ENCODE measurements at regions not wholly inside any gene's neighbourhood (a gene's known extent, or its start where the extent isn't known, plus 50 kb on each side); places are given as distances from the start of the nearest gene placed in this dataset.

GRCh38 chr15:31435261-31435911 lies 108.8 kb downstream of the KLF13 start:
- no peak for DNase-seq
- Mint-ChIP-seq H3K4me1 (peaks cover 64% of the 10 kb centered on the region), H3K9me3 (no peaks in the 10 kb centered on the region), H3K4me3 (peak overlapping the region; percentile 80), H3K36me3 (ENCODE audit: low read depth) (no peaks in the 10 kb centered on the region), H3K27me3 (no peaks in the 10 kb centered on the region), H3K27ac (peak overlapping the region; percentile 91)
- POLR2A ChIA-PET: interaction anchor here (0.6 to 5.8 kb wide), 31 partner anchors 9 to 643 kb away, joined by 3 to 125 read pairs (median 5); partner anchors contain the start of gene KLF13
- intact Hi-C loops (cut with micrococcal nuclease): loop anchor here (1.0 to 2.0 kb wide), 11 partner anchors 39 to 235 kb away; partner anchors contain the start of gene KLF13
- TF ChIP-seq CTCF (IDR thresholded peaks at IDR 0.05): no peak
- peak; percentile 66 for ATAC-seq (ENCODE audit: low read depth)
- CTCF ChIA-PET: interaction anchor here (0.6 to 9.2 kb wide), 32 partner anchors 9 to 306 kb away, joined by 3 to 226 read pairs (median 4); partner anchors contain the start of gene KLF13

- no peak for TF ChIP-seq CTCF (IDR thresholded peaks at IDR 0.05)
- intact Hi-C loops (cut with micrococcal nuclease): loop anchor here (1.0 to 2.0 kb wide), 11 partner anchors 38 to 236 kb away; partner anchors contain the start of gene KLF13
- ChIA-PET CTCF (interaction anchor here (0.6 to 9.2 kb wide), 18 partner anchors 8 to 235 kb away, joined by 3 to 226 read pairs (median 7); partner anchors contain the start of gene KLF13), POLR2A (interaction anchor here (1.0 to 5.8 kb wide), 18 partner anchors 23 to 221 kb away, joined by 3 to 125 read pairs (median 16); partner anchors contain the start of gene KLF13)
- Mint-ChIP-seq H3K27me3 (no peaks in the 10 kb centered on the region), H3K4me1 (peaks cover 67% of the 10 kb centered on the region), H3K4me3 (peak overlapping the region; percentile 80), H3K36me3 (ENCODE audit: low read depth) (no peaks in the 10 kb centered on the region), H3K9me3 (no peaks in the 10 kb centered on the region), H3K27ac (peak overlapping the region; percentile 91)
- no peak for DNase-seq
- no peak for ATAC-seq (ENCODE audit: low read depth)
Observed at GRCh38 chr15:31435912-31436628, 109.4 kb downstream of the KLF13 start.

- no peaks in the 10 kb centered on the region for H3K27me3 Mint-ChIP-seq
- peaks cover 81% of the 10 kb centered on the region for H3K4me1 Mint-ChIP-seq
- no peak for TF ChIP-seq CTCF (IDR thresholded peaks at IDR 0.05)
- POLR2A ChIA-PET: interaction anchor here (0.6 to 5.8 kb wide), 27 partner anchors 15 to 788 kb away, joined by 3 to 125 read pairs (median 4); partner anchors contain the start of gene KLF13
- DNase-seq (peak; percentile 56), ATAC-seq (ENCODE audit: low read depth) (peak; percentile 57)
- H3K4me3 Mint-ChIP-seq: peak overlapping the region; percentile 45
- CTCF ChIA-PET: interaction anchor here (0.7 to 9.2 kb wide), 18 partner anchors 15 to 308 kb away, joined by 3 to 226 read pairs (median 4); no protein-coding TSS in a partner anchor
- H3K27ac Mint-ChIP-seq: peak overlapping the region; percentile 79
- no peaks in the 10 kb centered on the region for H3K36me3 Mint-ChIP-seq (ENCODE audit: low read depth)
- intact Hi-C loops (cut with micrococcal nuclease): no loop called here
- H3K9me3 Mint-ChIP-seq: no peaks in the 10 kb centered on the region
Observed at GRCh38 chr15:31437686-31438085, 111.1 kb downstream of the KLF13 start.

- ATAC-seq (ENCODE audit: low read depth): no peak
- no peak for DNase-seq
Observed at GRCh38 chr15:31438601-31439265, 112.1 kb downstream of the KLF13 start.

More at GRCh38 chr15:31438601-31439265, 112.1 kb downstream of the KLF13 start:
- H3K4me1 Mint-ChIP-seq: peaks cover 87% of the 10 kb centered on the region
- CTCF ChIA-PET: interaction anchor here (0.6 to 9.2 kb wide), 20 partner anchors 14 to 309 kb away, joined by 3 to 226 read pairs (median 4); no protein-coding TSS in a partner anchor
- H3K27ac Mint-ChIP-seq: peak overlapping the region; percentile 26
- H3K27me3 Mint-ChIP-seq: no peaks in the 10 kb centered on the region
- H3K4me3 Mint-ChIP-seq: no peak overlapping the region
- TF ChIP-seq CTCF (IDR thresholded peaks at IDR 0.05): no peak
- intact Hi-C loops (cut with micrococcal nuclease): no loop called here
- no peaks in the 10 kb centered on the region for H3K36me3 Mint-ChIP-seq (ENCODE audit: low read depth)
- H3K9me3 Mint-ChIP-seq: no peaks in the 10 kb centered on the region
- POLR2A ChIA-PET: interaction anchor here (0.6 to 5.8 kb wide), 15 partner anchors 20 to 224 kb away, joined by 3 to 125 read pairs (median 11); partner anchors contain the start of gene KLF13

Data from activated B cell treated with CpG ODN at 0.5 μM for 24 hours (primary cell).